HG02642 (cell line): ENCODE measurements at regions not wholly inside any gene's neighbourhood (a gene's known extent, or its start where the extent isn't known, plus 50 kb on each side); places are given as distances from the start of the nearest gene placed in this dataset.

Experiments
- ATAC-seq: cut with Tn5 transposase; IDR thresholded peaks from one replicate; pipeline ENCODE4 v1.9.1; 2021; ENCODE audit warnings: mild to moderate bottlenecking; ENCODE audit not compliant: unreplicated experiment, poor library complexity

DNA sequence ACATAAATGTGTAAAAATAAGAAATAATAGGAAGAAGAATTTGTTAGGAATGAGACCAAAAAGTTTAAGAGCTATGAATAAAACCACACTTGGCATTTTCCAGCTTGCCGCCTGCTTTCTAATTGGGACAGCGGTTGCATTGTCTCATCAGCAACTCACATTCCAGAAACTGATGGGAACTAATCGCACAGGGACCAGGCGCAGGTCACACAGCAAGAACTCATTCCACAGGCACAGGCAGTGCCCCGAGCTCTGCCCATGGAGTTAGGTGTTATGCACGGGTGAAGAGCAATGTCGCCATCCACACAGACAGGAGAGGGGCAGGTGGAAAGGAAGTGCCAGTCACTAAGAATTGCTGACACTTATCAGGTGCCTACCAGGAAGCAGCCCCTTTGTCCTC is 279.9 kb downstream of the NSG2 start:
- ATAC-seq, result no peak

DNA sequence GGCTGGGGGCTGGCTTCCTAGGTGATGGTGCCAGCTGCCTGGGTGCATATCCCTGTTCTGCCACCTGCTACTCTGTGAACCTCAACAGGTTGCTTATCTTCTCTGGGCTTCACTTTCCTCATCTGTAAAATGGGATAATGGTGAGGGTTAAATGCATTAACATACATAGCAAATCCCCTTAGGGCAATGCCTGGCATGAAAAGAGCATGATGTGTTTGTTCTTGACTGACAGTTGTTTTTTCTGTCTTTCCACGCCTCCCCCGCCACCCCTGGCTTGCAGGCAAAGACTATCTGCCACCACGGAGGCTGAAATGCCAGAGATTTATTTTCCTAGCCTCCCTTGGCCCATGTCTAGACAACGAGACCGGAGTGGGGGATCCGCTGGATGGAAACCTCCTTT is 280.5 kb downstream of the NSG2 start:
- ATAC-seq, result no peak

DNA sequence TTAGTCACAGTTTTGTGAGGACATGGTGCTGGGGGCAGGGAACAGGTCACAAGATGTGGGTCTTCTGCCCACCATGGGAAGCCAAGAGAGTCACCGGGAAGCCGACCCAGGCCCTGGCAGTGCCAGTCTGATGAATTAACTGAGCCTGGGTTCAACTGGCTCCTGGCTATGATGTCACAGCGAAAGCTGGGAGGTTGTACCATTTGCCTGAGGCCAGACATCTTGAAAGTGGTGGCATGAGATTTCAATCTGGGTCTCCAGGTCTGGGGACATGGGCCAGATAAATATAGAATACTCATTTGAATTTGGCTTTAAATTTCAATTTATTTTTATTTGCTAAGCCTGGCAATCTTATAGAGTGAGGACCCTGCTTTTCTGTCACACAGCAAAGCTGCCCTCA is 280.9 kb downstream of the NSG2 start:
- no peak for ATAC-seq

DNA sequence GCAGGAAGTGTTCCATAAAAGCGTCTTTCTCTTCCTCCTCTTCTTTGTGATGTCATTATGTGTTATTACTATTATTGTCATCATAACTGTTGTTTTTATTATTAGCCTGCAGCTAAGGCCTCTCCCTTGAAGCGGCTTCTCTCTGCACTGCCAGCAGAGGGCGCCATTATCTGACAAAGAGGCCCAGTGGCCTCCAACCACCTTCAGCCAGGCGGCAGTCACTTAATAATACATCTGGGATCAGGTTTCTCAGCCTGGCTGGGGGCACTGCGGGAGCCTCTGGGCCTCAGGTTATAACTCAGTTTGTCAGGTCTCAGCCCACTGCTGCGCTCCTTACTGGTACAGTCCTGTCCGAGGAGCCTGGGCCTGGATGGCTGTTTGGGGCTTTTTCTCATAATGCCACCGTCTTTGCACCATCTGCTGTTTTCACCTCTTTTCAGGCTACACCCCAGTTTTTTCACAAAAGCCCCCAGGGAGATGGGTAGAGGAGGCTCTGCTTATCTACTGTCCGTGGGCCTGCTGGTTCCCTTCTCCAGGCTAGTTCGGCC is 281.9 kb downstream of the NSG2 start:
- ATAC-seq, result no peak

DNA sequence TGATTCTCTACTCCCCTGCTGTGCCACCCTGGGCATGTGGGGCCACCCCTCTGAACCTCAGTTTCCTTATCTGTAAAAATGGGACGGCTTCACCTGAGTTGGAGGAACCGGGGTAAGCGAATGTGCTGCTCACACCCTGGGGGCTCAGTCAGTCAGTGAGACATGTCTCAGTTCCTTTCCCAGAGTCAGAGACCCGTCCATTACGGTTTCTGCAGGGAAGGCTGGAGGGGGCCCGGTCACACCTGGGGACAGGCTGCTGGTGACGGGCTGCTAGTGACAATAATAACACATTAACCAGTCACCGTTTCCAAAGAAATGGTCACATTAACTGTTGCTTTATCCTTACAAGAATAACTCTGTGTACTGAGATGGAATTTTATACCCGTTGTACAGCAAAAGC is 282.4 kb downstream of the NSG2 start:
- no peak for ATAC-seq

DNA sequence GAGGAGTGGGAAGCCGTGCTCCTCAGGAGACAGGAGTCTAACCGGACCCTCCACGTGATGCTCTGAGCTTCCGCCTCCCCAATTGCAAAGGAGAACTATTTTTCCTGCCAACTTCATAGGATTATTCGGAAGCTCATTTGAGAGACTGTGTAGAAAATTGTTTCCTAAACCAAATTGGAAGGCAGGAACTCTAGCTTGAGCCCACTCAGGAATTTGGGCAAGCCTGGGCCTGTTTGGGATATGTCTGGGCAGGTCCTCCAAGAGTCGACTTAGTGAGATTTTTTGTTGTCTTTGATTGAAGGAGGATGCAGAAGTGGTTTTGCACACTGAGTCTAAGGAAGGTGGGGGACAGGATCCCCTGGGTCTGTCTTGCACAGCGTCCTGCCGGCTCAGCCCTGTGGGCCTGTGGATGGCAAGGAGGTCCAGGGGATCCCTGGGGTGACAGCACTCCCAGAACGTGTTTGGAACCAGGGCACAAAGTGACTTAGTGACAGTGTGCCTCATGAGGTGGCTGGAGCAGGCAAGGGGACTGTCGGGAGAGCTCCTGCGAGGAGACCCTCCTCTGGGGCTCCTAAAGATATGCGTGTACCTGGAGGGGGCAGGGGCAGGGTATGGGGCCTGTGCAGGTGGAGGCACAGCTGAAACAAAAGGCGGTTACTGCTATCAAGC is 283.3 kb downstream of the NSG2 start:
- ATAC-seq, result no peak

DNA sequence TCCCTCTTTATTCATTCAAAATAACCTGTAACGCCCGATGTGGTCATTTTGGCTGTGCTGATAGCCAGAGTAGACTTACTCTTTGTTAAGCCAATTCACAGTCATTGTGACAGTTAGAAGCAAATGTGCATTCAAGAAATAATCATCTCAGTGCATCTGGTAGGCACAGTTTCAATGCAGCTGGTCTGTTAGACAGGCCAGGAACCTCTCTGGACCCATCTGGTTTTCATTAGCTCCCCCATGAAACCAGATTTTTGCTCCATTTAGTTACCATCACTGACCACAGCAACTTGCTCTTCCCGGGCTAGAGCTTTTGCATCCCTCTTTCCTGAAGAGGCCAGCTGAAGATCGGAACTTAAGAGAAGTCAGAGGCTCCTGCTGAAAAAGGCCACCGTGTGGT is 284.2 kb downstream of the NSG2 start:
- ATAC-seq, result no peak

DNA sequence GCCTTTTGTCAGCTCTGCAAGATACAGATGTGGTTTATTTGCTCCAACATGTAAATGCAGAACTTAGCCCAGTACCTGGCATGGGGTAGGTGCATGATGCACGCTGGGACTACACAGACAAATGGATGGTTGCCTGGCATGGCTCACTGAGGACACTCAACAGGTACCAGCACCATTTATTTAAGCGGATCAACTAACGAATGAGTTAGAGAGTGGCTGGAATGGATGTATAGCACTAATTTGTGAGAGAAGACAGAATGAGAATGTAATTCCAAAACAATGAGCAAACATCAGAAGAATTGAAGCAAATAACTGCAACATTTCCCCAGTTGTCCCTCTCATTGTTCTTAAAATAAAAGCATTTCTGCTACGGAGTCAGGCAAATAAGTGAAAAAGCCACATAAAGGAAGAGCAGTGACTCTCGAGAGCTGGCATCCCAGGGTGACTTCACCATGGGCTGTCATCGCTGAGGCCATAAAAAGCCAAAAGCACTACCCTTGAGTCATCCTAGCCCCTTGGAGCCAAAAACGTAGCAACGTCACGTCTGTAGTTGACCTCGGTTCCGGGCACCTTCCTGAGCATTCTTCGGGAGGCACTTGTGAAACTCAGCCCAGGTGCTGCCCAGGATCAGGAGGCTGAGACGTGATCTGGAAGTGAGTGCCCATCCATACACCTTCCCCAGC is 290.3 kb downstream of the NSG2 start:
- no peak for ATAC-seq

DNA sequence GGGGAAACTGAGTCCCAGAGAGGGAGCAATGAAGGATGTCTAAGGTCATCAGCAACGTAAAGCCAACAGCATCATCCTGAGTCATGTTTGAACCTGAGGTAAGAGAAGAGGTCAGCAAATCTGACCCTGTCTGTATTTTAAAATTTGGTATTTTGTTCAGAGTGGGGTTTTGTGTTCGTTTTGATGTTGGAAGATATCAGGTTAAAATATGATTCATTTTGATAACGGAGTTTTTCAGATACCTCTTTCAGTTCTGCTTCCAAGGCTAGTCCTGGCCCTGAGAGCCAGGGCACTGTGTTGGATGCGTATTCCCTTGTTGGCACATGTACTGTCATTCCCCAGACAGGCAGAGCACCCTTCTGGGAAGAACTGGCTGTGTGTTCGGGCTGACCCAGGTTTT is 291.0 kb downstream of the NSG2 start:
- ATAC-seq, result no peak

DNA sequence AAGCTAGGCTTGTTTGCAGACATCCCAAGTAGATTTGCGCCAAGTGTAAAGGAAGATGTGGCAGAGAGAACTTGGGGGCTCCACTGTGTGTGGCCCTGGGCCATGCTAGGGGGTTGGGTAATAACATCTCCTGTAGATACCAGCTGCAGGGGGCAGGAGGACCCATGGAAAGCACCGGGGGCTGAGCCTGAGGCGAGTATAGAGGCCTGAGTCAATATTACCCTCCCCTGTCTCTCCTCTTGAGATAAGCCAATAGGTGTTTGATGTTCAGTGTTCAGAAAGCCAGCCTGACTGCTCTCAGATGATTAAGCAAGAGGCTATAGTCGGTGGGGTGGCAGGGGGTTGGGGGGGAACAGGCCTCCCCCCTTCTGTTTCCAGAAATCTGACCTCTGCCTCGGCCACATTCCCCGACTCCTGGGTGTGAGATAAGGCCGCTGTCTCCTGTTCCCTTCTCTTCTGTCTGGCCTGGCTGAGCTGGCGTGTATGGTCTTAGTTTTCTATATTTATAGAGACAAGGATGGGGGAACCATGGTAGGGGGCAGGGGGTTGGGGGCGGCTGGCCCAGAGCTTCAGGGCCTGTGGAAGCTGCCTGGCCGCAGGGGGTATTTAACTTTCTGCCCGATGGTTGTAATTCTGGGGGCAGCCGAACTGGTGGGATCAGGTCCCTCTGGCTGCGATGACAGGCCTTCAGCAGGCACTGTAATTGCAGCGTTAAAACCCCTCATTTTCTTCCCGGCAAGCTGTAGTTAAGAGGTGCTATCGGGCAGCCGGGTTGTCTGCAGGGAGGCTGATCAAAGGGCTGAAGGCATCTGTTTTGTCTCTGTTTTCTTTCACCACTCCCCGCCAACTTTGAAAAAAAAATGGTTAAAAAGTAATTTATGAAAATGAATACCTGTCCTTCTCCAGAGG is 292.0 kb downstream of the NSG2 start:
- no peak for ATAC-seq

DNA sequence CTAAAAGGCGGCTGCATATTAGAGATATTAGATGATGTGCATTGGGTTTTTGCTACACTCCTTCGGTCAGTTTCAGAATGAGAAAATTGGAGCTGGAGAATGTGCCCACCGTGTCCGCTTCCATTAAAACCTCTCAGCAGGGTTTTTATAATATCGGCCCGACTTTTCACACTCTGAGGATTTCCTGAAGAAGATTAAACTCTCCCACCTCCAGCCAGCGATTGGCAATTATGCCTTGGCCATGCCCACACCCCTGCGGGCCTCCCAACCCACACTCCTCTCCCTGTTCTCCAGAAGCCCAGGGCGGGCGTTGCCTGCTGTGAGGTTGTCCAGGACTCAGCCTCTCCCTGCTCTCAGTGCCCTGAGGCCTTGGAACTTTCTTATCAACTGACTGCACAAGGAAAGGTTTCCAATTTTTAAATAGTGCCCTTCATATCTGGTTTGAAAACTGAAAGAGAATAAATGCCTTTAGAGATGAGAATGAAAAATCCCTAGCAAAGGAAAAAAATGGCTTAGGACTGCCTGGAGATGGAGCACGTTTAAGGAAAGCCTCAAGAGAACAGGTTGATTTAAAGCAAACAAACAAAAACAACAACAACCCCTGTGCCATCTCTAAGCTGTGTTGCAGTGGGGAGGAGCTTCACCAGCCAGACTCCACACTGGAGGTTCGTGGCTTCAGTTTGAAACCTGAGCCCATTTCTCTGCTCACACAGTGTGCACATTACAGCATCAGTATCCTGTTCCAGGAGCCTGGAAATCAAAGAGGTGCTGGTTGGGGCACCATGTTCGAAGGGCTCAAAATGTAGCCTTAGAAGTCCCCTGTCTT is 292.9 kb downstream of the NSG2 start:
- ATAC-seq, result no peak

DNA sequence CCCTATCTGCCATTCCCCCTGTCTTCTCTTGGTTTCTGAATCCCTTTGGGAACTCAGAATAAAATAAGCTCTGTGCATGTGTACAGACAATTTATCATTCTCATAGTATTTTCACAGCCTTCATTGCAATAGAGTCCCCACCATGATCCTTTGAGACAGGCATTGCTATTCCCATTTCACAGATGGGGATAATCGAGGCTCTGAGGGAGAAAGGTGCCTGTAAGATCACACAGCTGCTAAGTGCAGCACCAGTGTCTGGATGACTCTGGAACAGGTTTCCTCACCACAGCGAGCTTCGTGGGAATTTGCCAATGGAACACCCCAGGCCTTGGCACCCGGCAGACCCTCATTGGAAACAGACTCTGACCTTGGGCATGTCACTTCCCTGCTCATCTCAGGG is 293.6 kb downstream of the NSG2 start:
- no peak for ATAC-seq

DNA sequence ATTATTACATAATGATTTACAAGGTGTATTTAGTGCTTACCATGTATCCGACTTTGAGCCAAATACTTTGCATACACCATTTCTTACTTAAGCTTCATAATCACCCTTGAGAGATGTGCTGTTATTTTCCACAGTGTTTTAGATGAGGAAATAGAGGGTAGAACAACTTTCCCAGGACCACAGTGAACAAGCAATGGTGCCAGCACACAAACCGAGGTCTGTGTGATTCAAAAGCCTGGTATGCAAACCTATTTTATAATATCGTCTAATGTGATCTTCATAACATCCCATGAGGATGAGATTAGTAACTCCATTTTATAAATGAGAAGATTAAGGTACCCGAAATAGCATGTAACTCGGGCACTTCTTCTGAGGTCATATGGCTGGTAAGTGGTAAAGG is 294.7 kb downstream of the NSG2 start:
- ATAC-seq, result no peak

DNA sequence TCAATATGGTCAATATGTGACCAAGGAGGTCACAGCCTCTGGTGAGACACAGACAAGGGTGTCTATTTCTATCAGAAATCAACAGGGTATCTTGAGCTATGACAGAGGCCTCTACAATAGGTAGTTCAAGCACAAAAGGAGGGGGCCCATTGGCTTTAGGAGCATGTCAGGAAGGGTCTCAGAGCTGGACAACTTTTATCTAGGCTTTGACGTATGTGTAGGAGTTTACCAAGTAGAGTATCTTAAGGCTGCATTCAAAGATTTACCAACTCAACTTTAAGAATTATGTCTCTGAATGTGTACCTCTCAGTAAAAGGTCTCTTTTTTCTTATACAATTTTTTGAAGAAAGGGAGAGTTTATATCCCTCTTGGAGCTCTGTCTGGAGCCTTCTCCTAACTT is 297.2 kb downstream of the NSG2 start:
- ATAC-seq, result no peak

DNA sequence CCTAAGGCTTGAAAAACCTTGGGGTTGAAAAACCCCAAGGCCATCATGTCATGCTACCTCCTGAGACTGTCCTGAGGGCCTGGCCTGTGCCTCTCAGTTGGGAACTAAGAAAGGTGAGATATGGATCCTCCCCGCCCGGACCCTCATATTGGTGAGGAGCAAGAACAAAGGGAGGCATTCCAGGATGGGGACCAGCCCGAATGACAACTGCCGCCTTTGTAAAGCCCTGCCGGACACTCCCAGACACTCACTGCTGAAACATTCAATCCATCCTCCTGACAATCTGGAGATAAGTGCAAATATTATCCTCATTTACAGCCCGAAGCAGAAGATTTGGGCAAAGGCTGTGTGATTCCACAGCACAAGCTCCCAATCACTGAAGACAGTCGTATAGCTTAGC is 298.3 kb downstream of the NSG2 start:
- ATAC-seq, result no peak

DNA sequence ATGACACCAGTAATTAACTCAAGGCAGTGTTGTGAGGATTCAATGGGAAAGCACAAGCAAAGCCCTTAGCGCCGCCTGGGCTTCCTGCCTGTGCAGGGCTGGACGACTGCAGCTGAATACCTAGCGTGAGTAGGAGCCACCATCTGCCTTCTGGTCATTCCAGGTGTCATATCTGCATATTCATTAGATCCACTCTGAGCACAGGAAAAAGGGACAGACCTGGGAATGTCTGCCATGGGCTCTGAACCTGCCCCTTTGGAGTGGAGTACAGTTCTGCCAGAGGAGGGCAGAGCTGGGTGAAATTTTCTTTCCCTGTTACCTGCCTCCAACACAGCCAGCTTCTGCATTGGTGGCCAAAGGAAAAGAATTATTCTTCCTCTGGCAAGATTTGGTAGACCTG is 298.8 kb downstream of the NSG2 start:
- no peak for ATAC-seq

DNA sequence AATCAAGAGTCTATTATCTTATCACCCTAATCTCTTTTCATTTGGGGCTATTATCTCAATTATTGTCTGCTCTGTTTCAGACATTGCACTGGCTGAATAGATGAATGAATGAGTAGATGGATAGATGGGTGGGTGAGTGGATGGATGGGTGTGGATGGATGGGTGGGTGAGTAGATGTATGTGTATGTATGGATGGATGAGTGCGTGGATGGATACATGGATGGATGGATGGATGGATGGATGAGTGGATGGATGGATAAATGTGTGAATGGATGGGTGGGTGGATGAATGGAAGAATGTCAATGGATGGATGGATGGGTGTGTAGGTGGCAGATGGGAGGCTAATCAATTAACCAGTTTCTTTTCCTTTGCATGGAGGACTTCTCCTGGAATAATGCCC is 301.7 kb downstream of the NSG2 start:
- ATAC-seq, result no peak

DNA sequence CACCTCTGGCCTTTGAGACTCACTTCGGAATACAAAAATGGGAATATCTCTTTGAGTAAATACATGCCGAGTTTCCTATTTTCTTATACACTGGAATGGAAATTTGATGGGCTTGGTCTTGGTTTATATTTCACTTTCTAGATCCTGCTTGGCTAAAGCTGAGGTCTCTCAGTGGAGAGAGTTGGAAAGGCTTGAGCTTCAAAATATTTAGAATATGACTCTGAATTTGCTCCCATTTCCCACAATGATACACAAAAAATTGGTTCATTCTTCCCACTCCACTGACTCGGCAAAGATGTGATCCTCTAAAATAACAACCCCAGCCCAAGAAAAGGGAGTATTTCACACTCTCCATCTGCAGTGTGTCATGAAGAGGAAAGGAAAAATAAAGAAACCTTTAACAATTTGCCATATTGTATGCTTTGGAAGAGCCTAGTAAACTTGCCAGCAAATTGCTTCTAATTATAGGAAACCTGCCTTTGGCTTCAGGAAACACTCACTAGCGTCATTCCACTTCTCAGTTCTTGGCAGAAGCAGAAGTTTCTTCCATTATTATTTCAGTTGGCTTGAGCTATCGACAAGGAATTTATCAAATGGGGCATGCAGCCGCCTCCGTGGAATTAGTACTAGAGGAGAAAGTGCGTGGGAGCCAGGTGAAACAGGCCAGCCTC is 302.9 kb downstream of the NSG2 start:
- no peak for ATAC-seq

DNA sequence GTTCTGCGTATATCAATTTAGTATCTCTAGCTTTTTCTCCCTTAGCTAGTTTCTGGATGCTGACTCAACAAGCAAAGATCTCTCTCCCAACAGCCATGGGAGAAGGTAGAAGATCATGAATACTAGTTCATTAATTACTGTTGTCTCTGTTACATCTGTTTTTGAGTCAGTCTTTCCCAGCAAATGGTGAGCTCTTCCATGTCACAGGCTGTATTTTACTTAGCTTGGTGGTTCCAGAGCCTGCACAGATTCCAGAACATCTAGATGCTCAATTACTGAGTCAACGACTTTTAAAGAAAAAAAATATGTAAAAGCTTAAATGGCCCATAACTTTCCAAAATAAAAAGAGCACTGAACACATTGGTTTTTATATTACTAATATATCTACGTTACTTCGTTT is 307.2 kb downstream of the NSG2 start:
- ATAC-seq, result no peak

DNA sequence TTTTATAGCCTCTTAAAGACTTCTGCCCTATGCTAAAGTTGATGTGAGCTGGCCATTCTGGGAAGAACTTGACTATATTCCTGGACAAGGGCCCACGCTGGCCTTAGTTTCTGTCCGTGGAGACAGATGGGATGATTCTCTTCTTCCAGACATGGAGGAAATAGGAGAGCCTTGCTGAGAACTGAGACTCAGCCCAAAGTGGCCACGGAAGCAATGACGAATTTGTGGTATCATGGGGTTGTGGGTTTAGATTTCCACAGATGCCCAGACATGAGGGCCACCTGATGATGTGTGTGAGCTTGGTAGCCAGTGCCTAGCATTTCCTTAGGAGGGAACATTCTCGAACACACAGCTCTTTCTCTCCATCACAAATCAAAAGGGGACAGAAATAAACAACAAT is 309.1 kb downstream of the NSG2 start:
- ATAC-seq, result no peak
